Uterus (tissue), 3 donors: ENCODE measurements at regions not wholly inside any gene's neighbourhood (a gene's known extent, or its start where the extent isn't known, plus 50 kb on each side); places are given as distances from the start of the nearest gene placed in this dataset.

ENCODE experiments used
- DNase-seq, 2 donors: peaks; one replicate each; pipeline ENCODE4 v3.0.0-alpha.2; 2019 to 2020
- H3K27ac ChIP-seq, 2 donors: fragments of 200-600 bp; sonication (generic); 1 replicate in 1 of 2; 2 replicates in 1 of 2; pipeline ENCODE4 v1.5.1; 2016 to 2018
- H3K27me3 ChIP-seq, 2 donors: fragments of 200-600 bp; sonication (generic); one replicate each; pipeline ENCODE4 v1.5.1; 2018 to 2019; ENCODE audit warnings: control low read depth in 1 of 2
- H3K36me3 ChIP-seq, 2 donors: fragments of 200-600 bp; sonication (generic); one replicate each; pipeline ENCODE4 v1.5.1; 2019; ENCODE audit warnings: control low read depth in 1 of 2
- H3K4me1 ChIP-seq, 2 donors: fragments of 200-600 bp; sonication (generic); one replicate each; pipeline ENCODE4 v1.5.1; 2018 to 2019; ENCODE audit warnings: control low read depth in 1 of 2
- H3K4me3 ChIP-seq, 2 donors: fragments of 200-600 bp; sonication (generic); 1 replicate in 1 of 2; 2 replicates in 1 of 2; pipeline ENCODE4 v1.5.1; 2018 to 2019; ENCODE audit warnings: mild to moderate bottlenecking in 1 of 2
- H3K9me3 ChIP-seq, 2 donors: fragments of 200-600 bp; sonication (generic); one replicate each; pipeline ENCODE4 v1.5.1; 2019; ENCODE audit warnings: control low read depth in 1 of 2
- POLR2A ChIP-seq, 2 donors: fragments of 450-650 bp; IDR thresholded peaks; one replicate each; pipeline ENCODE4 v1.6.1; 2016; ENCODE audit warnings: antibody characterized with exemption in 2 of 2, mild to moderate bottlenecking in 1 of 2, moderate library complexity in 1 of 2
- intact Hi-C: fragments of 100-400 bp; cut with DNase I; formaldehyde crosslinking; loops from one replicate; pipeline ENCODE4 v1.15.1; 2023; ENCODE audit warnings: low total_unique reads
- TF ChIP-seq, protein P1 (sequence below), 4 experiments: fragments of 200-600 bp in 2 of 4; fragments of 450-650 bp in 2 of 4; sonication (generic) in 2 of 4; IDR thresholded peaks; one replicate each; pipeline ENCODE4 v1.5.1; 2016 to 2019; ENCODE audit warnings: antibody characterized with exemption in 4 of 4, mild to moderate bottlenecking in 2 of 4, moderate library complexity in 1 of 4
- donor health status: DM: yes; HTN: yes; CAD: no.

DNA sequence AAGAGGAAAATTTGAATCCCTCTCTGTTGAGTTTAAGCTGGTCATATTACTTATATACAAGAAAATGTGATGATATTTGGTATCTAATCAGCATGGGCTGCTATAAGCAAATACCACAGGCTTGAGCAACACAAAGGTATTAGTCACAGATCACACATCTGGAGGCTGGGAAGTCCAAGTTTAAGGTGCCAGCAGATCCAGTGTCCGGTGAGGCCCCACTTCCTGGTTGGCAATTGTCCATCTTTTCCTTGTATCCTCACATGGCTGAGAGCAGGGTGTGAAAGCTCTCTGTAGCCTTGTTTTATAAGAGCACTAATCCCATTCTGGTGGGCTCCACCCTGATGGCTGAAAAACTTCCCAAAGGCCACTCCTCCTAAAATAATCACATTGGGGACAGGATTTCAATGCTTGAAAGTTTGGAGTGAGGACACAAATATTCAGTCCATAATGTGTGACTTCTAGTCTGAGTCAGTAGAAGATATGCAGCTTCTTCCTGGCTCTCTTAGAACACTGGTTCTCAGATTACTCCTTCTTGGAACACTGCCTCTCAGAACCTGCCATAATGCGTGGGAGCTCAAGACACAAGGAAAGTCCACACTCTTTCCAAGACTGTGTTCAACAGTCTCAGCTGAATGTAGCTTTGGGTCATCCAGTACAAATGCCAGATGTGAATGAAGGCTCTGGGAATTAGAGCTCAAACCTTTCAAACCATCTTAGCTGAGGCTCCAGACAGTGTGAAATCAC lies 124.1 kb downstream of the PRDM9 start:
- Histone ChIP-seq H3K27me3 (no peaks in the 10 kb centered on the region), H3K4me3 (no peak overlapping the region), H3K4me1 (no peaks in the 10 kb centered on the region), H3K9me3 (no peaks in the 10 kb centered on the region), H3K27ac (no peak overlapping the region), H3K36me3 (no peaks in the 10 kb centered on the region)
- no peak for TF ChIP-seq POLR2A (IDR thresholded peaks at IDR 0.05)
- TF ChIP-seq, protein P1, sequence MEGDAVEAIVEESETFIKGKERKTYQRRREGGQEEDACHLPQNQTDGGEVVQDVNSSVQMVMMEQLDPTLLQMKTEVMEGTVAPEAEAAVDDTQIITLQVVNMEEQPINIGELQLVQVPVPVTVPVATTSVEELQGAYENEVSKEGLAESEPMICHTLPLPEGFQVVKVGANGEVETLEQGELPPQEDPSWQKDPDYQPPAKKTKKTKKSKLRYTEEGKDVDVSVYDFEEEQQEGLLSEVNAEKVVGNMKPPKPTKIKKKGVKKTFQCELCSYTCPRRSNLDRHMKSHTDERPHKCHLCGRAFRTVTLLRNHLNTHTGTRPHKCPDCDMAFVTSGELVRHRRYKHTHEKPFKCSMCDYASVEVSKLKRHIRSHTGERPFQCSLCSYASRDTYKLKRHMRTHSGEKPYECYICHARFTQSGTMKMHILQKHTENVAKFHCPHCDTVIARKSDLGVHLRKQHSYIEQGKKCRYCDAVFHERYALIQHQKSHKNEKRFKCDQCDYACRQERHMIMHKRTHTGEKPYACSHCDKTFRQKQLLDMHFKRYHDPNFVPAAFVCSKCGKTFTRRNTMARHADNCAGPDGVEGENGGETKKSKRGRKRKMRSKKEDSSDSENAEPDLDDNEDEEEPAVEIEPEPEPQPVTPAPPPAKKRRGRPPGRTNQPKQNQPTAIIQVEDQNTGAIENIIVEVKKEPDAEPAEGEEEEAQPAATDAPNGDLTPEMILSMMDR (IDR thresholded peaks at IDR 0.05), result no peak
- DNase-seq, result no peak
- intact Hi-C loops, result no loop called here

DNA sequence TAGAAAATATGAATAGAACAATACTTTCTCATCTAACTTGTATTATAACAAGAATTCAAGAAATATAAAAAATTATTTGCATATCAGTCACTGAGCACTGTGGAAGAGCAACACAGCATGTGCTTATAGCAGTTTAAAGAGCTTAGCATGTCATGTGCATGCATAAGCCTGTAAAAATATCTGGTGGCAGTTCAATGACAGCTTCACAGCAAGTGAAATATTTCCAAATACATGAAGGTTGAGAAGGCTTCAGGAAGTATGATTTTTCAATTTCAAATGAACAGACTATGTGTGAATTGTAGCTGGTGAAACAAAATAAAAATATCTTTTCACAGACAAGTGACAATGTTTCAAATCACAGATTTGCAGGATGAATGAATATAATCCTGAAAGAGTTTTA lies 128.5 kb downstream of the PRDM9 start:
- H3K36me3 ChIP-seq, result peaks cover 0 to 2% of the 10 kb centered on the region in 2 donors
- TF ChIP-seq, protein P1 (IDR thresholded peaks at IDR 0.05), result no peak
- no peak for TF ChIP-seq POLR2A (IDR thresholded peaks at IDR 0.05)
- H3K27ac ChIP-seq, result no peak overlapping the region
- DNase-seq, result no peak
- intact Hi-C loops, result no loop called here
- H3K27me3 ChIP-seq, result no peaks in the 10 kb centered on the region
- no peaks in the 10 kb centered on the region for H3K9me3 ChIP-seq
- H3K4me1 ChIP-seq, result no peaks in the 10 kb centered on the region
- no peak overlapping the region for H3K4me3 ChIP-seq

DNA sequence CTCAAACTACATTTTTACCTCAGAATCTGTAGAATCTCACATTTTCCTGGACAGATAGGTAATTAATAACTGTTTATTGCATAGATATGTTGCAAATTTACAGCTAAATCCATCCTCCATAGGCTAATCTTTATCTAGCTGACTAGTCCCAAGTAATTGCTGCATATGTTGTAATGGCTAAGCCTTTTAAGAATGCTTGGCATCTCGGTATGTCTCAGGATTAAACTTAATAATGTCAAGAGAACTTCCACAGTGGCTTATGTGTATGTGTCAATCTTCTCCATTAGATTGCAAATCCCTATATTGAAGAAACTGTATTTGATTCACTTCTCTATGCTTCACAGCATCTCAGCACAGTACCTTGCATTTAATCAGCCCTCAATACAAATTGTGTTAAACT lies 131.9 kb downstream of the PRDM9 start:
- Histone ChIP-seq H3K36me3 (peaks cover 0 to 2% of the 10 kb centered on the region in 2 donors), H3K27me3 (no peaks in the 10 kb centered on the region), H3K4me1 (no peaks in the 10 kb centered on the region), H3K4me3 (no peak overlapping the region), H3K27ac (no peak overlapping the region), H3K9me3 (no peaks in the 10 kb centered on the region)
- DNase-seq, result no peak
- no peak for TF ChIP-seq POLR2A (IDR thresholded peaks at IDR 0.05)
- TF ChIP-seq, protein P1 (IDR thresholded peaks at IDR 0.05), result no peak
- intact Hi-C loops, result no loop called here

DNA sequence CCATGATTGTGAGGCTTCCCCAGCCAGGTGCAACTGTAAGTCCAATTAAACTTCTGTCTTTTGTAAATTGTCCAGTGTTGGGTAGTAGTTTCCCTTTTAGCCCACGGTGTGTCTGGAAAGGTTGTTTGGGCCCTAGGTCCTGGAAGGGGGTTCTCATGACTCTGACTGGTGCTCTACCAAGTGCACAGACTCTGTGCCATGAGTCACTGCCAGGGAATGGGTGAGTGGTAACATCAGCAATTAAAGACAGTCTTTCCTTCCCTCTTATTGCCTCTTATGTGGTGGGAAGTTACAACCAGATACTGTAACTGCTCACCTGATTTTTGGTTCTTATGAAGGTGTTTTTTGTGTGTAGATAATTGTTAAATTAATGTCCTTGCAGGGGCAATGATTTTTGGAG lies 141.2 kb downstream of the PRDM9 start:
- TF ChIP-seq, protein P1 (IDR thresholded peaks at IDR 0.05), result no peak
- TF ChIP-seq POLR2A (IDR thresholded peaks at IDR 0.05), result no peak
- H3K4me3 ChIP-seq, result no peak overlapping the region
- H3K27ac ChIP-seq, result no peak overlapping the region
- no peaks in the 10 kb centered on the region for H3K9me3 ChIP-seq
- intact Hi-C loops, result no loop called here
- H3K27me3 ChIP-seq, result no peaks in the 10 kb centered on the region
- no peaks in the 10 kb centered on the region for H3K4me1 ChIP-seq
- no peak for DNase-seq
- H3K36me3 ChIP-seq, result no peaks in the 10 kb centered on the region

DNA sequence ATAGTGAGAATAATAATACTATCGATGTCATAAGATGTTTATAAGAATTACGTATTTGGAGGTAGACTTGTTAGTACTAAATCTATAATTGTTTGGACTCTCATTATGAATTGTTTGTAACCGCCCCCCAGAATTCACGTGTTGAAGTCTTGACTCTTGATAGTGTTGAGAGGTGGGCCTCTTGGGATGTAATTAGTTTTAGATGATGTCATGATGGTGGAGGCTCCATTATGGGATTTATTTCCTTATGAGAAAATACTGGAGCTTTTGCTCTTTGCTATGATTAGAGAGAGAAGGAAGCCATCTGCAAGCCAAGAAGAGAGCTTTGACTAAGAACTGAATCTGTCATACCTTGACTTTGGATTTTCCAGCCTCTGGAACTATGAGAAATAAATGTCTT lies 142.2 kb downstream of the PRDM9 start:
- Histone ChIP-seq H3K4me1 (no peaks in the 10 kb centered on the region), H3K27ac (no peak overlapping the region), H3K27me3 (no peaks in the 10 kb centered on the region), H3K36me3 (no peaks in the 10 kb centered on the region), H3K4me3 (no peak overlapping the region), H3K9me3 (no peaks in the 10 kb centered on the region)
- DNase-seq, result no peak
- intact Hi-C loops, result no loop called here
- TF ChIP-seq, protein P1 (IDR thresholded peaks at IDR 0.05), result no peak
- TF ChIP-seq POLR2A (IDR thresholded peaks at IDR 0.05), result no peak
